HG03039 (cell line): ENCODE measurements at regions not wholly inside any gene's neighbourhood (a gene's known extent, or its start where the extent isn't known, plus 50 kb on each side); places are given as distances from the start of the nearest gene placed in this dataset.
A peak's percentile ranks its signal among the peaks of the same experiment; 100 is the strongest.
"Not testable (repeated sequence)": the region's sequence is repeated elsewhere in the genome, so short reads cannot be mapped to it uniquely, and the experiment has no call there.

Experiments
- ATAC-seq: cut with Tn5 transposase; IDR thresholded peaks from one replicate; pipeline ENCODE4 v1.9.1; 2021; ENCODE audit warnings: mild to moderate bottlenecking, moderate library complexity; ENCODE audit not compliant: unreplicated experiment

DNA sequence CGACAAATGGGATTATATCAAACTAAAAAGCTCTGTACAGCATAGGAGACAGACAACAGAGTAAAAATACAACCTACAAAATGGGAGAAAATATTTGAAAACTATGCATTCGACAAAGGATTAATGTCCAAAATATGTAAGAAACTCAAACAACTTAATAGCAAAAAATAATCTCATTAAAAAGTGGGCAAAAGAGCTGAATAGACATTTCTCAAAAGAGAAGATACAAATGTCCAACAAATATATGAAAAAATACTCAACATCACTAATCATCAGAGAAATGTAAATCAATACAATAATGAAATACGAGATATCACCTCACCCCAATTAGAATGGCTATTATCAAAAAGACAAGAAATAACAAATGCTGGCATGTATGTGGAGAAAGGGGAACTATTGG lies 272.9 kb downstream of the KLHL13 start:
- no peak for ATAC-seq

DNA sequence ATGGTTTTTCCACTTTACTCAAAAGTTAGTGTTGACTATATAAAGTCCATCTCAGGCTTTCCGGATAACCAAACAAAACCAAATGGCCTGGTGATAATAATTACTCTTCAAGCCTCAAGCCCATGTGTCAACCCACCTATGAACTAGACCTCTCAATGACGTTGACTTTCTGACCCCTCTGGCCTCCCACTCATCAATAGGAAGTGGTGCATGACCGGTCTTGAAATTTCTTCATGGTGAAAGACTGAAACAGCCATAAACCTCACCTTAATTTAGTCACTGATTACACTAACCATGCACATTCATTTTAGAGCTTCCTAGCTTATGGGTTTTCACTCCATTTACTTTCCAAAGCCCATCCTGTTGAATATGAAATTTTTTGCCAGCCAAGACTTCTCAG lies 276.0 kb downstream of the KLHL13 start:
- no peak for ATAC-seq

DNA sequence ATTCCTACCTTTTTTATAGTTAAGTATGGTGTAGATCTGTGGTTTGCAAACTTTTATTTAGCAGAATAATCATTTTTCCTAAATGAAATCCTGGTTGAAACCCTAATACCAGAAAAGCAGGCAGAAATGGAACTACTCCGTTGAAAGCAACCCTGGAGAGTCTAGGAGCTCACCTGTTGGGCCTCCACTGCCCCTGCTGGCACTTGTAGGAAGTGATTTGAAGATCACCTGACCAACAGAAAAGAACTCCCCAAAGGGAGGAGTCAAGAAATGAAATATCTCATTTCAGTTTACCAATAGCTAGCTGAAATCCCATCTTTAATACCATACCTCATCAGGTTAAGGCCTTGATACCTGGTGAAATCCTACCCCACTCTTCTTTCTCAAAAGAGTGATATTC lies 277.1 kb downstream of the KLHL13 start:
- no peak for ATAC-seq

DNA sequence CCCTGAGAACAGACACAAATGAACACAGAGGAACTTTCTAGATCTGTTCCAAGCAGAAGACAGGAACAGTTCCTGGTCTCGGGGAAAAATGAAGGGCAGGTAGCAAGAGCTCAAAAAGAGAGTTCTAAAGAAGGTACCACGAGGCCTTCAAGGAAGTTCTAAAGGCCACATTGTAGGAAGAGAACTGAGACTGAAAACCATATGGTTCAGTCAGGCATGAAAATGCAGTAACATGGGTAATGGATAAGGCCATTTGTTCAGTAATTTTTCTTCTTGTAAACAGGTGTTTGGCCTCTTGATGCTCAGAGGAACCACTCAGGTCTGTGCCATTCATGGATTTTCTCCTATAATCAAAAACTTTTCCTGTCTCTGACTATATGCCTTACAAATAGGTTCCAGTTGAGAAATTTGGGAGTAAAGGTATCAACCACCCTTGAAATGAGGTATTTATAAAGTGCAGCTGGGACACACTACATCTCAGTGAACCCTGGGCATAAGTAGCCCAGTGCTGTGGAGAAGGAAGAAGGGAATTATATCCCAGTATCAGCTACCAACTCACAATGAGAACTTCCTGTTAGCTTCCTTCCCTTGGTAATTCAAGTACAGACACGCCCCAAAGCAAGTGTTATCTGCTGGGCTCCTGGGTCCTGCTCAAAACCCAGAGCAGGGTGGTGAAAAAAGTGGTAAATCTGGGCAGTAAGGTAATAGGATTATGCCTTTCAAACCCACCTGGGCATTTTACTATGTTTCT lies 277.9 kb downstream of the KLHL13 start:
- ATAC-seq, result no peak

DNA sequence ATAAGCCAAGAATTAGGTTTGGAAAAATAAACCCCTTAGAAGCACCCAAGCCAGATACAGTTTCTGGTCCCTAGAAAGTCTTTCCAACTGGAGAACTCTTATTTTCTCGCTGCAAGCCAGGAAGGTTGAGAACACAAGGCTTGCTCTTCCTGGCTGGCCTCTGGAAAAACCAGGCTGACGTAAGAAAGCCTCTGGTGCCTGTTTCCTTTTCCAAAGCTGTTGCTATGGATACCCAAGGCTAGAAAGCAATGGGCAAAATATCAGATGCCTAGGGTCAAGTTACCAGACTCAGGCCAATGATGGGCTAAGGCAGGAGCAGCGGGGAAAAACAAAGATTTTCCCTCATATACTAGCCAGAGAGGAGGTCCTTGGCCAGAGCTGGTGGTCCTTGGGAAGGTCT lies 281.6 kb downstream of the KLHL13 start:
- no peak for ATAC-seq

DNA sequence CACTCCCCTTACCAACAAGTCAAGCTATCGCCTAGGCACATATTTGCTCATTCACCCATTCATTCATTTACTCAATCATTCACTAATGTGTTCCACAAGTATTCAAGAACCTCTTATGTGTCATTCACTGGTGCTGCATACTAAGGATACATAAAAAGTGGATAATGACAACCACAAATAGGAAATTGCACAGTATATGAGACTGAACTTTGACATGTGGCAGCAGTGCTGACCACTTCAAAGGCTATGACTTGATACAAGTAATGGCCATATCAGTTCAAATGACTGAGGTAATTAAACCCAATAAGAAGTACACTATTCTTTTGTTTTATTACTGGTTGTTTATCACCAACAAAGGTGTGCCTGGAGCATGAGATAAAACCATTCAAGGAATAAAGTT lies 282.5 kb downstream of the KLHL13 start:
- ATAC-seq, result no peak

DNA sequence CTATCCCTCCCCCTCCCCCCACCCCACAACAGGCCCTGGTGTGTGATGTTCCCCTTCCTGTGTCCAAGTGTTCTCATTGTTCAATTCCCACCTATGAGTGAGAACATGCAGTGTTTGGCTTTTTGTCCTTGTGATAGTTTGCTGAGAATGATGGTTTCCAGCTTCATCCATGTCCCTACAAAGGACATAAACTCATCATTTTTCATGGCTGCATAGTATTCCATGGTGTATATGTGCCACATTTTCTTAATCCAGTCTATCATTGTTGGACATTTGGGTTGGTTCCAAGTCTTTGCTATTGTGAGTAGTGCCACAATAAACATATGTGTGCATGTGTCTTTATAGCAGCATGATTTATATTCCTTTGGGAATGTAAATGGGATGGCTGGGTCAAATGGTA lies 295.1 kb downstream of the KLHL13 start:
- not testable (repeated sequence) for ATAC-seq

DNA sequence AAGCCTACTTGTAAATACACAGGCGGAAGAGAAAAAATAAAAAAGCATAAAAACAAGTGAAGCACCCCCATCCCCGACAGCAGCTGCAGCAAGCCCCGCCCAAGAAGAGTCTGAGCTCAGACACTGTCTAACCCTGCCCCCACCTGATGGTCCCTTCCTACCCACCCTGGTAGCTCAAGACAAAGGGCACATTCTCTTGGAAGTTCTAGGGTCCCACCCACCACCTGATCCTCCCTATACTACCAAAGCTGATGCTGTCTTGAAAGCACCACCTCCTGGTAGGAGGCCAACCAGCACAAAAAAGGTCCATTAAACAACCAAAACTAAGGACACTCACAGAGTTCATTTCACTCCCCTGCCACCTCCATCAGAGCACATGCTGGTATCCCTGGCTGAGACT lies 308.2 kb downstream of the KLHL13 start:
- no peak for ATAC-seq

DNA sequence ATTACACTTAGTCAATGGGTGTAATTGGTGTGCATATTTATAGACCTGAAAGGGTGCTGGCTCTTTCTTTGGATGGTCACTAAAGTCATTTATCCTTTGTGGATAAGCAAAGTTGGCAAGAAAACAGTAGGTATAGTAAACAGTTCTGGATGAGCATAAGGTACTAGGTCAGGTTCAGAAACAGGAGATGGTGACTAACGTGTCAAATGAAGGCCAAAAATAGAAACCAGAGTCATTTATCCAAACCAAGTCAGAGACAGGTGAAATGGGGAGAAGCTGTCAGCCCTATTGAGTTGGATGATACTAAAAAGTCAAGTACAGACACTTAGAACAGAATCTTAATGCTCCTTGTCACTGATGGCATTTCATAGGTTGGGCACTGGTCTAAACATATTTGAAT lies 313.1 kb downstream of the KLHL13 start:
- ATAC-seq, result no peak

DNA sequence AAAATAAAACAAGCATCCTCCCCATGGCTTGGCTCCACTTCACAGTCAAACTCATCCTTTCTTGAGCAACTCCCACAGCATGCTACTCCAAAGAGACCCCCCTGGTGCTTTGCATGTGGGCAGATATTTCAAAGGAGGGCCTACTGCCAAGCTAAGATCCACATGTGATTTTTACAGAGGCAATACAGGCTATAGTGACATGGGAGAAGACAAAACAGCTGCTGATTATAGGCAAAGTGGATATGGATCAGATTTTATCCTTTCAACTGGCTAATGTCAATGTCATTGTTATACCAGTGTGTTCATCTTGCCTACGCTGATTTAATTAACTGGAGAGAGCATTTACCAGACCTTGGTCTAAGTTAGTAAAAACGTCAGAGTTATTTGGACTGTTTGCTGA lies 328.3 kb downstream of the KLHL13 start:
- no peak for ATAC-seq

DNA sequence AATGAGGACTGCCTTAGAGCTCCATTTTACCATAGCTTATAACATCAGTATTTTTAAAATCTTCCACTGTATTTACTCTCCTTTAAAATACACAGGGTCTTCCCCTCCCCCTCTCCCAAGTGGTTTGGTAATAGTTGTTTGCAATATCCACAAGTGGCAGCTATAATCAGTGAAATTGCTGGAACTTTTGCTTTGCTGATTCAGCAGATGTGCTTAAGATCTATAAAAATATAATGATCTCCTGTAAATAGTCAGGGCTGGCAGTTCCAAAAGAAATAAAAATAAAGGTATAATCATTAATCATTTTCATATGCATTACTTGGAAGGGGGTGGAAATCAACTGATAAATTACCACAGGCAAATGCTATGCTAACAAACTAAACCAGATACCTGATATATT lies 345.2 kb downstream of the KLHL13 start:
- ATAC-seq, result no peak

DNA sequence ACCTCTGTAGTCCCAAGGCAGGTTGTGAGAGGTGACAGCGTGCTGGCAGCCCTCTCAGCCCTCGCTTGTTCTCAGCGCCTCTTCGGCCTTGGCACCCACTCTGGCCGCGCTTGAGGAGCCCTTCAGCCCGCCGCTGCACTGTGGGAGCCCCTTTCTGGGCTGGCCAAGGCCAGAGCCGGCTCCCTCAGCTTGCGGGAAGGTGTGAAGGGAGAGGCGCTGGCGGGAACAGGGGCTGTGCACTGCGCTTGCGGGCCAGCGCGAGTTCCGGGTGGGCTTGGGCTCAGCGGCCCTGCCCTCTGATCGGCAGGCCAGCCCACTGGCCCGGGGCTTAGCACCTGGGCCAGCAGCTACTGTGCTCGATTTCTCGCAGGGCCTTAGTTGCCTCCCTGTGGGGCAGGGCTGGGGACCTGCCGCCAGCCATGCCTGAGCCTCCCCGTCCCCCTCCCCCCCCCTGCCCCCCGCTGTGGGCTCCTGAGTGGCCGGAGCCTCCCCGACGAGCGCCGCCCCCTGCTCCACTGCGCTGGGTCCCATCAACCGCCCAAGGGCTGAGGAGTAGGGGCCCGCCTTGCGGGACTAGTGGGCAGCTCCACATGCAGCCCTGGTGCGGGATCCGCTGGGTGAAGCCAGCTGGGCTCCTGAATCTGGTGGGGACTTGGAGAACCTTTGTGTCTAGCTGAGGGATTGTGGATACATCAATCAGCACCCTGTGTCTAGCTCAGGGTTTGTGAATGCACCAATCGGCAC lies 347.6 kb downstream of the KLHL13 start:
- ATAC-seq, result no peak

DNA sequence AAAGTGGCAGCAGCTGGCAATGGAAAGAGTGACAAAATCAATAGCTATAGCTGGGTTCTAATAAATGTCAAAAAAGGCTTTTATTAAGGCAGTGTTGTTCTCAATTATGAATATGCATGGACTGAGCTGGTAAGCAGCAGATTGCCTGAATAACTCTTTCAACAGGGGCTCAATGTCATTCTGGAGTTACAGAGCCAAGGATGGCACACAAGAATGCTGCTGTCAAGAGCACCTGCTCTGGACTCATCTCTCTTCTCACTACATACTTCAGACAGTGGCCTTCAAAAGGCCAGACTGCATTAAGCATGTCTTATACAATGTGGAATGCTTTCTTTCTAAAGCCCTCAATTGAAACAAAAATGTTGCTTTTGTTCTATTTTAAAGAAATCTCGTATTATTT lies 351.4 kb downstream of the KLHL13 start:
- no peak for ATAC-seq

DNA sequence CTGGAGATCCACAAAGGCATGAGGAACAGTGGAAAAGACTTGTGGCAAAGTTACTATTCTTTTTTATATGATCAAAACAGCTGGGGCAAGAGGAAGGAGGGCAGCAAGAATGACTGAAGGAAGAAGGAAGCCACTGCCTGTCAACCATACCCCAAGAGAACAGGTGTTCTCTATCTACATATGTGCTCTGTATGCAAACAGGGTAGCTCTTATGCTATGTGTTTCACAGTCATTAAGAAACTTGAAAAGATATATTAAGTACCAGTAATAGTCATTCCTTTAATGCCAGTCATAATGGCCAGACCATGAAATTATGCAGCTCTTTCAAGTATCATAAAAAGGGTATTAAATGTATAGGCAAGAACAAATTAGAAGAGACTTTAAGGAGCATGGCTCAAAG lies 363.9 kb downstream of the KLHL13 start:
- ATAC-seq, result peak; percentile 99

DNA sequence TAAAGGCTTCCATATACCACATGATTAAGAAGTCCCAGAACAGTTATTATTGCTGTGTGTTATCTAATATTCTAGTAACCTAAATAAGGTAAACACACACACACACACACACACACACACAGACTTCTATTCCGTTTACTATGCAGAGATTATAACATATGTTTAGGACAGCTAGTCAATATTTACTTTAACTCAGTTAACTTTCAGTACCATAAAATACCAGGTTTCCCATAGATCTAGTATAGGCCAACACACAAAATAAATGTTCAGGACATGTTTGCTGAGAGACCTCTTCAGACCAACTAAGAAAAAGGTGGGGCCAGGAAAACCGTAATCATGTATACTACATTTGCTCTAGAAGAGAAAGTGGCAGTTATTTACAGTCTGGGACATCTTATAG lies 365.5 kb downstream of the KLHL13 start:
- ATAC-seq, result no peak

DNA sequence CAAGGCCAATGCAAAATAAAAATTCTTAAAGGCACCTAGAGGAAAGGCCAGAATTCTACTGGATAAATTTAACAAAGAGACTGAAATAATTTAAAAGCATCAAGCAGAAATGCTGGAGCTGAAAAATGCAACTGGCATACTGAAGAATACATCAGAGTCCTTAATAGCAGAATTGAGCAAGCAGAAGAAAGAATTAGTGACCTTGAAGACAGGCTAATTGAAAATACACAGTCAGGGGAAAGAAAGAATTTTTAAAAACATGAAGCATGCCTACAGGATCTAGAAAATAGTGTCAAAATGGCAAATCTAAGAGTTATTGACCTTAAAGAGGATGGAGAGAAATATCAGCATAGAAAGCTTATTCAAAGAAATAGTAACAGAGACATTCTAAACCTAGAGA lies 371.7 kb downstream of the KLHL13 start:
- no peak for ATAC-seq

DNA sequence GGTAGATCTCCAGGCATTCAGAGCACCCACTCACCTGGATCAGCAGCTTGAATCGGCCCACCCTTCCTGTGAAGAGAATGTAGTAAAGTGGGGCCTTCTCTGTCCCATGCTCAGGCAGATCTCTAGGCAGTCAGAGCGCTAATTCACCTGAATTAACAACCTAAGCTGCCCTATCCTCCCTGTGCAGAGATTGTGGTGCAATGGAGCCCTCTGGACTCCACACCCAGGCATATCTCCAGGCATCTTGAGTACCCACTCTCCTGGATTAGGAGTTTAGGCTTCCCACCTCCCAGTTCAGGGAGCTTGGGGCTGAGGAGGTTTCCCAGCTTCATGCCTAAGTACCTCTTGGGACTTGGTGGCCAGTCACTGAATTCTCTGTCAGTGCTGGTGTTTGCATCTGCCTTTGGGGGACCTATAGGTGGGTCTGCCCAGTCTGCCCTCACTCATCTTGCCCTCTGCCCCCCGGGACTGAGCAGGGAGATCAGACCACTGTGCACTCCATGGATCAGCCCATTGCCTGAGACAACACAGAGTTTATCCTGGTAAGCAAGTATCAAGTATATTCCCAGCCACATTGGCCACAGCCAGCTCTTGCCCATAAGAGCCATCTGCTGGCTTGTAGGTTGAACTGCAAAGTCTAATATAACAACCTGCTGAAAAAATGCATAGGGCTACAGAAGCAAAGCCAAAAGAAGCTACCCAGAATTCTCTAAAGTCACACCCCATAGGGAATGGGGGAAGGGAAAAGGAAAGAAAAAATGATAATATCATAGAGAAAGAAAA lies 372.9 kb downstream of the KLHL13 start:
- ATAC-seq, result no peak

DNA sequence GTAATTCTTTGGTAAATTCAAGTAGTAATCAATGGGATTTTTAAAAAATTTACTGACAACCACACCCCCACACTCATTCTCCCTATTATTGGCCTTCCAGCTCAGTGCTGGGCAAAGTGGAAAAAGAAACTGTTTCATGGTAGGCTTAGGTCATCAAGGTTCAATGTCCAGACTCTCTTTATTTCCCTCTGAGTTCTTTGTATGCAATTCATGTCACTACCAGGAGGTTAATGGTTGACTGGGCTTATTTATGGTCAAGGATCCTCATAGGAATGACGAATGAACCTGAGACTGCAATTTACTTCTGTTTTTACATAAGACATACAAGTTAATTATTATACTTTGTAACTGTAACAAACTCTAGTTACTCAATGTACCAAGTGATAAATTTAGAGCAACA lies 403.2 kb downstream of the KLHL13 start:
- ATAC-seq, result no peak

DNA sequence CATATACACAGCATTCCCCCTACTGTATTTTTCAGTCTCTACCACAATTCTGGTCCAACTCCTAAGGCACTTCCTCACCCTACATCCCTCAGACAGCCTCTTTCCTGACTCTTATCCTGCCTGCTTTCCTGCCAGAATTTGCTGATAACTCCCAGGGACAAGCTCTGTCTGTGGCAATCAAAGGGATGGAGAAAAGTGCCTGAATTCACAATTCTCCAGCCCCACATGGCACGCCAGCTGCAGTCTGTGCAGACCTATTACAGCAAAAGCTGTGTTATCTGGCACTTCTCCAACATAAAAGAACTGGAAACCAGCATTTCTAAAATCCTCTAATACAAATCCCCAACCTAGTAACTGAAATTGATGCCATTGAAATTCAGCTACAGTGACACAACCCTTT lies 404.8 kb downstream of the KLHL13 start:
- ATAC-seq, result no peak

DNA sequence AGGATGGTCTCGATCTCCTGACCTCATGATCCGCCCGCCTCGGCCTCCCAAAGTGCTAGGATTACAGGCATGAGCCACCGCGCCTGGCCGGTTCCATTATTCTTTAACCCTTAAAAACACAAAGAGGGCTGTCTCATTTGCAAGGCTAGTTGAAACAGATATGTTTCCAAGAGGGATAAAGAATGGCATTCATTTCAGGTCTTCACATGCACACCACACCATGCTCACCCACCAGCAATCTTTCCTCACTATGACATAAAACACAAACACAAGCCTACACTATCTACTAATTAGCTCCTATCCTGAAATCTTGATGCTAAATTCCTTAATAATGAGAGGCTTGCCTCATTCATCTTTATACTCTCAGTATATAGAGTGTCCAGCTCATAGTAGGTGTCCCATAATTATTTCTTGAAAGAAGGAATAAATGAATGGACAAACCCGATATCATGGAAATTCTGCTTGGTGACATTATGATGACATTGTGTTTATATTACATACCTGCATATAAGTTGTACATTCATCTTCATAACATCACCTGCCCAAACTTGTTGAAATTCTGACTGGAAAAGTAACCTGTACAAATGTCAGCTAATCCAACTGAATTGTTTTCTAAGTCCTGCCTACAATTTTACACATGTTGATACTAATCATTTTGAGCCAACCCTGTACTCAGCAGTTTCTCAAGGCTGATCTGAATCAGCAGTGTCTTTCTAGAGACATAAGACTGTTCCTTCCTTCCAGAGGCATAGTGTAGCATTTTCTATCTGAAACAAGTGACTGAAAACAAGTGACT lies 408.5 kb downstream of the KLHL13 start:
- ATAC-seq, result no peak

DNA sequence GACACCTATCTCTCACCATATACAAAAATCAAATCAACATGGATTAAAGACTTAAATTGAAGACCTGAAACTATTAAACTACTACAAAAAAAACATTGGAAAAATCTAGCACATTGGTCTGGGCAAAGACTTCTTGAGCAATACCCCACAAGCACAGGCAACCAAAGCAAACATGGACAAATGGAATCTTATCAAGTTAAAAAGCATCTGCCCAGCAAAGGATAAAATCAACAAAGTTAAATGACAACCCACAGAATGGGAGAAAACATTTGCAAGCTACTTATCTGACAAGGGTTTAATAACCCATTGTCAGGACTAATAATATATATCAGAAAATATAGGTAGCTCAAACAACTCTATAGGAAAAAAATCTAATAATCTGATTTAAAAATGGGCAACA lies 415.6 kb downstream of the KLHL13 start:
- ATAC-seq, result no peak
